ENCODE measurements at regions not wholly inside any gene's neighbourhood (a gene's known extent, or its start where the extent isn't known, plus 50 kb on each side); places are given as distances from the start of the nearest gene placed in this dataset.

GRCh38 chr3:88811096-88811495 lies 296.3 kb upstream of the EPHA3 start:
- TF ChIP-seq POLR2A (IDR thresholded peaks at IDR 0.05) = no peak
- TF ChIP-seq CTCF (IDR thresholded peaks at IDR 0.05 in 4 of 5, conservative IDR thresholded peaks at IDR 0.05 in 1 of 5) = no peak
- intact Hi-C loops (cut with DNase I; ENCODE audit: low total_unique reads) = no loop called here
- no peak overlapping the region for H3K4me3 ChIP-seq
- DNase-seq (no peak), ATAC-seq (no peak)
- H3K9me3 ChIP-seq = no peaks in the 10 kb centered on the region
- no peaks in the 10 kb centered on the region for H3K36me3 ChIP-seq
- in situ Hi-C loops (cut with MboI; ENCODE audit: low sequenced_read_pairs in 4 of 4) = no loop called here
- H3K27me3 ChIP-seq = no peaks in the 10 kb centered on the region
- no peaks in the 10 kb centered on the region for H3K4me1 ChIP-seq
- no peak overlapping the region for H3K27ac ChIP-seq

DNA sequence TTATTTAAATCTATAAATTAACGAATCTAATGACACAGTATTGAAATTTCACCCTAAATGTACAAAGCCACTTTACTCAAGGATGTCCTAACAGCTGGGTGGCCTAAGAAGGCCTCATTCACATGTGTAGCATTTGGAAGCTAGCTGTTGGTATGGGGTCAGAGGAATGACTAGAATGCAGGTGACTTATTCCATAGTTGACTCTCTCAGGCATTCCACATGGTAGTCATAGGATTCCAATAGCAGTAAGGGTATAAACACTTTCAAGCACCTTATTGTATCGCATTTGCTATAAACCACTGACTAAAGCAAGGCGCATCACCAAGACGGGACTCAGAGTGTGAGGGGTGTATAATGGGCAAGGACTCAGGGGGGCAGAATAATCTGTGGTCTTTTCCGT lies 294.8 kb upstream of the EPHA3 start:
- no peak for TF ChIP-seq POLR2A (IDR thresholded peaks at IDR 0.05)
- TF ChIP-seq CTCF (IDR thresholded peaks at IDR 0.05 in 4 of 5, conservative IDR thresholded peaks at IDR 0.05 in 1 of 5) = no peak
- DNase-seq (no peak), ATAC-seq (no peak)
- Histone ChIP-seq H3K4me1 (no peaks in the 10 kb centered on the region), H3K9me3 (no peaks in the 10 kb centered on the region), H3K27me3 (no peaks in the 10 kb centered on the region), H3K36me3 (no peaks in the 10 kb centered on the region), H3K27ac (no peak overlapping the region), H3K4me3 (no peak overlapping the region)
- intact Hi-C loops (cut with DNase I; ENCODE audit: low total_unique reads) = no loop called here
- in situ Hi-C loops (cut with MboI; ENCODE audit: low sequenced_read_pairs in 4 of 4) = no loop called here

GRCh38 chr3:88816445-88816844 lies 291.0 kb upstream of the EPHA3 start:
- intact Hi-C loops (cut with DNase I; ENCODE audit: low total_unique reads) = no loop called here
- no peak overlapping the region for H3K27ac ChIP-seq
- no peaks in the 10 kb centered on the region for H3K36me3 ChIP-seq
- DNase-seq = no peak
- no peak overlapping the region for H3K4me3 ChIP-seq
- in situ Hi-C loops (cut with MboI; ENCODE audit: low sequenced_read_pairs in 4 of 4) = no loop called here
- H3K4me1 ChIP-seq = no peaks in the 10 kb centered on the region
- no peaks in the 10 kb centered on the region for H3K27me3 ChIP-seq
- no peak for ATAC-seq
- no peaks in the 10 kb centered on the region for H3K9me3 ChIP-seq
- TF ChIP-seq CTCF (IDR thresholded peaks at IDR 0.05 in 4 of 5, conservative IDR thresholded peaks at IDR 0.05 in 1 of 5) (no peak), POLR2A (IDR thresholded peaks at IDR 0.05) (no peak)

DNA sequence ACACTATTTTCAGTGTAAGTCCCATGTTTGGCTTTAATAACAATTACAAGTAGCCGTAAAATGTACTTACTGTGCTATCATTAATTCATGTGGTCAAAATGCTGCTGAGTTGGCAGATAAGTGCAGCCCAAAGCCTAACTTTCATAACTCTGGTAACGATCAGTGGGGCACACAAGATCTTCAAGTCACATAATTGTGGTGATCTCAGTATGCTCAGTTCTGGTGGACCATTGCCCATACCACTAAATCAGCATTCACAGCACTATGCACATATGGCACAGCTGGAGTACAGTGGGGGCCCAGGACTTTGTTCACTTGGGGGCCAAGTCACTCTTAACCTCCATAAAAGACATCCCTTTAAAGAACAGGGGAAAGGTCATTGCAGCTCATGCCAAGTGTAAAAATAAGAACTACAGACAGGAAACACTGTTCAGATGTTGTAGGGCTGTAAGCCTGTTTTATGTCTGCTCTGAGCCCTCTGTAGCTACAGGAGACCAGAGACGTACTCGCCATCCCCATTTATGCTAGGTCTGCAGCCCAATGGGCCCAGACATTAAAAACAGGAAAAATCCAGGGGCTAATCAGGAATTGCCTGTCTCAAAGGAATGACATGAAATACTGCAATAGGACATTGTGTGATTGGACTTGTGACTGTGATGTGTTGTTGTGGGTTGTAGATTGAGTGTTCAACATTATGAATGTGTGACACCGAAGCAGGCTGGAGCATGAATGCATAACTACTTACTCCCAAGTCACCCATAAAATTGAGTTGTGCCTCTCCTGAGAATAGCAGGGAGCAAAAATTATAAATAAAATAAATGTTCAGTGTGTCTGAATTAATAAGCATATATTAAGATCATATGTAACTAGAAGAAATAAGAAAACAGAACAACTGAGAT lies 282.5 kb upstream of the EPHA3 start:
- Histone ChIP-seq H3K9me3 (no peaks in the 10 kb centered on the region), H3K27ac (no peak overlapping the region), H3K36me3 (no peaks in the 10 kb centered on the region), H3K4me3 (no peak overlapping the region), H3K4me1 (no peaks in the 10 kb centered on the region), H3K27me3 (no peaks in the 10 kb centered on the region)
- TF ChIP-seq CTCF (IDR thresholded peaks at IDR 0.05 in 4 of 5, conservative IDR thresholded peaks at IDR 0.05 in 1 of 5) (no peak), POLR2A (IDR thresholded peaks at IDR 0.05) (no peak)
- intact Hi-C loops (cut with DNase I; ENCODE audit: low total_unique reads) (no loop called here), in situ Hi-C loops (cut with MboI; ENCODE audit: low sequenced_read_pairs in 4 of 4) (no loop called here)
- DNase-seq (no peak), ATAC-seq (no peak)
